ENCODE measurements at regions not wholly inside any gene's neighbourhood (a gene's known extent, or its start where the extent isn't known, plus 50 kb on each side); places are given as distances from the start of the nearest gene placed in this dataset.

GRCh38 chr12:27894309-27894708 is 78.2 kb downstream of the PTHLH start:
- TF ChIP-seq CTCF (optimal IDR thresholded peaks at IDR 0.05 in 1 of 3, IDR thresholded peaks at IDR 0.05 in 1 of 3, conservative IDR thresholded peaks at IDR 0.05 in 1 of 3; ENCODE audit: extremely low read depth in 1 of 3, insufficient read depth in 2 of 3, low read length in 3 of 3), result no peak
- TF ChIP-seq EZH2 (IDR thresholded peaks at IDR 0.05; ENCODE audit: low read length), result no peak
- no peak for FAIRE-seq

GRCh38 chr12:27879708-27880107 is 92.8 kb downstream of the PTHLH start:
- no peaks in the 10 kb centered on the region for H3K79me2 ChIP-seq (ENCODE audit: control insufficient read depth, insufficient read depth, low read length)
- no peak overlapping the region for H3K4me3 ChIP-seq (ENCODE audit: control insufficient read depth in 2 of 3, extremely low read depth in 1 of 3, insufficient read depth in 2 of 3, low read depth in 1 of 3, low read length in 3 of 3)
- H3K9ac ChIP-seq (ENCODE audit: control insufficient read depth, extremely low read depth, insufficient read depth, low read length), result no peak overlapping the region
- no peaks in the 10 kb centered on the region for H3K27me3 ChIP-seq (ENCODE audit: control insufficient read depth, extremely low read depth, insufficient read depth, low read length)
- no peaks in the 10 kb centered on the region for H3K36me3 ChIP-seq (ENCODE audit: control insufficient read depth in 2 of 2, extremely low read depth in 1 of 2, insufficient read depth in 2 of 2, low read length in 2 of 2)
- no peak overlapping the region for H2AFZ ChIP-seq (ENCODE audit: control insufficient read depth, low read length)
- no peaks in the 10 kb centered on the region for H3K9me3 ChIP-seq (ENCODE audit: control insufficient read depth, low read depth, low read length)
- DNase-seq (ENCODE audit: low read depth, low spot score) (no peak), FAIRE-seq (no peak)
- dilution Hi-C loops (cut with MboI; ENCODE audit: extremely low pct_ligation_motif_present, low sequenced_read_pairs), result no loop called here
- H3K4me2 ChIP-seq (ENCODE audit: control insufficient read depth, extremely low read depth, insufficient read depth, low read depth, low read length), result no peak overlapping the region
- no peaks in the 10 kb centered on the region for H3K9me1 ChIP-seq (ENCODE audit: control insufficient read depth, extremely low read depth, insufficient read depth, low read length)
- H3K27ac ChIP-seq (ENCODE audit: control insufficient read depth, insufficient read depth, low read length), result no peak overlapping the region
- no peaks in the 10 kb centered on the region for H4K20me1 ChIP-seq (ENCODE audit: control insufficient read depth, extremely low read depth, insufficient read depth, low read length)
- H3K4me1 ChIP-seq (ENCODE audit: control insufficient read depth, extremely low read depth, insufficient read depth, low read length), result no peaks in the 10 kb centered on the region
- TF ChIP-seq EZH2 (IDR thresholded peaks at IDR 0.05; ENCODE audit: low read length) (no peak), CTCF (optimal IDR thresholded peaks at IDR 0.05 in 1 of 3, IDR thresholded peaks at IDR 0.05 in 1 of 3, conservative IDR thresholded peaks at IDR 0.05 in 1 of 3; ENCODE audit: extremely low read depth in 1 of 3, insufficient read depth in 2 of 3, low read length in 3 of 3) (no peak)

More at GRCh38 chr12:27894309-27894708, 78.2 kb downstream of the PTHLH start:
- H4K20me1 ChIP-seq (ENCODE audit: control insufficient read depth, extremely low read depth, insufficient read depth, low read length), result no peaks in the 10 kb centered on the region
- no peak overlapping the region for H2AFZ ChIP-seq (ENCODE audit: control insufficient read depth, low read length)
- no peak overlapping the region for H3K4me2 ChIP-seq (ENCODE audit: control insufficient read depth, extremely low read depth, insufficient read depth, low read depth, low read length)
- H3K27ac ChIP-seq (ENCODE audit: control insufficient read depth, insufficient read depth, low read length), result no peak overlapping the region
- peaks cover 9% of the 10 kb centered on the region for H3K4me1 ChIP-seq (ENCODE audit: control insufficient read depth, extremely low read depth, insufficient read depth, low read length)
- H3K4me3 ChIP-seq (ENCODE audit: control insufficient read depth in 2 of 3, extremely low read depth in 1 of 3, insufficient read depth in 2 of 3, low read depth in 1 of 3, low read length in 3 of 3), result no peak overlapping the region
- no peaks in the 10 kb centered on the region for H3K36me3 ChIP-seq (ENCODE audit: control insufficient read depth in 2 of 2, extremely low read depth in 1 of 2, insufficient read depth in 2 of 2, low read length in 2 of 2)
- no peaks in the 10 kb centered on the region for H3K9me1 ChIP-seq (ENCODE audit: control insufficient read depth, extremely low read depth, insufficient read depth, low read length)
- no peaks in the 10 kb centered on the region for H3K27me3 ChIP-seq (ENCODE audit: control insufficient read depth, extremely low read depth, insufficient read depth, low read length)
- no peak overlapping the region for H3K9ac ChIP-seq (ENCODE audit: control insufficient read depth, extremely low read depth, insufficient read depth, low read length)
- dilution Hi-C loops (cut with MboI; ENCODE audit: extremely low pct_ligation_motif_present, low sequenced_read_pairs), result no loop called here
- no peaks in the 10 kb centered on the region for H3K79me2 ChIP-seq (ENCODE audit: control insufficient read depth, insufficient read depth, low read length)
- H3K9me3 ChIP-seq (ENCODE audit: control insufficient read depth, low read depth, low read length), result no peaks in the 10 kb centered on the region
- no peak for DNase-seq (ENCODE audit: low read depth, low spot score)
